HG02870 (cell line): ENCODE measurements at regions not wholly inside any gene's neighbourhood (a gene's known extent, or its start where the extent isn't known, plus 50 kb on each side); places are given as distances from the start of the nearest gene placed in this dataset.

Experiments used
- ATAC-seq: cut with Tn5 transposase; IDR thresholded peaks from one replicate; pipeline ENCODE4 v1.9.1; 2021; ENCODE audit warnings: mild to moderate bottlenecking, moderate library complexity; ENCODE audit not compliant: unreplicated experiment

- no peak for ATAC-seq
Measured at GRCh38 chr2:6640621-6641015, 225.1 kb downstream of the CMPK2 start.

GRCh38 chr2:6641956-6642355 lies 223.8 kb downstream of the CMPK2 start:
- no peak for ATAC-seq

GRCh38 chr2:6644261-6644660 lies 221.4 kb downstream of the CMPK2 start:
- no peak for ATAC-seq

DNA sequence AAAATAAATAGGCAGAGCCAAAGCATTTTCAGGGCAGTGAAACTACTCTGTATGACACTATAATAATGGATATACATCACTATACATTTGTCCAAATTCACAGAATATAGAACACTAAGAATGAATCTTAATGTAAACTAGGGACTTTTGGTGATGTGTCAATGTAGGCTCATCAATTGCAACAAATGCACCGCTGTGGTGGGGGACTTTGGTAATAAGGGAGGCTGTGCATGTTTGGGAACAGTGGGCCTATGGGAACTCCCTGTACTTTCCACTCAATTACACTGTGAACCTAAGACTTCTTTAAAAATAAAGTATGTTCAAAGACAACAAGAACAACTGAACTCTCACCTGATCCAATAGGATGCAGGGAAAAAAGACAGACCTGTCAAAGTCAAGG lies 220.7 kb downstream of the CMPK2 start:
- no peak for ATAC-seq

DNA sequence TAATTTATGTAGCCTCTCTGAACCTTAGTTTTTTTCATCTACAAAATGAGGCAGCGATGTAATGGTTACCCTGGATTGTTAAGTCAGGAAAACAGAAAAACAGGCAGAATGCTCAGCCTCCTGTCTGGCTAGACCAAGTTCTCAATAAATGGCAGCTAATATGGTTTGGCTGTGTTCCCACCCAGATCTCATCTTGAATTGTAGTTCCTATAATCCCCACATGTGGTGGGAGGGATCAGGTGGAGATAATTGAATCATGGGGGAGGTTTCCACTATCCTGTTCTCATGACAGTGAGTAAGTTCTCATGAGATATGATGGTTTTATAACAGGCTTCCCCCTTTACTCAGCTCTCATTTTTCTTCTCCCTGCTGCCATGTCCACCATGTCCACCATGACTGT lies 220.0 kb downstream of the CMPK2 start:
- no peak for ATAC-seq

- ATAC-seq: no peak
Measured at GRCh38 chr2:6647046-6647445, 218.7 kb downstream of the CMPK2 start.

DNA sequence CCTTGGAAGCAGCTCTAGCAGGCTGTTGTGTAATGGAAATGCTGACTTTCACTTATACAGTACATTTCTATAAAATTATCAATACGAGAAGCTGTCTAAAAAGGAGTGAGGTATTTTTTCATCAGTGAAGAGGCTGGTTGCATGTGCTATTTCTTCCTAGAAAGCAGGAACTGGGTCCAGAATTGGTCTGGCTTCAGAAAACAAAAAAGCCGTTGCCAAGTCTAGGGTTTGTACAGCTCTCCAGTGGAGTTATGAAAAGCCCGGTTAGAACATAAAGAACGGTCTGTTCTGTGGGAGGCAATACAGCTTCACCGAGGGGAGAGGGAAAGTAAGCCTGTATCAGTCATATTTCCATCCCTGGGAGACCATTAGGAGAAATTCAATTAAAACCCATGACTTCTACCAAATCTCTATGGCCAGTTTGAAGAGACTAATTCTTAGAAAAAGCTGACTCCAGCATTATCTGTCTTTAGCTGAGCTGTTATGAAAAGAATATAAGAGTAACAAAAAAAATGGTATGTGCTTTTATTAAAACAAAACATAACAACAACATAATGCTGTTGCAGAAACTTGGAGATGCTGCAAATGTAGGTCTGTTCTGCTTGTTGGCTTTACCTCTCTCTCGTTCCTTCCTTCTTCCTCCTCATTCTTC lies 217.0 kb downstream of the CMPK2 start:
- no peak for ATAC-seq

GRCh38 chr2:6650311-6650710 lies 215.4 kb downstream of the CMPK2 start:
- ATAC-seq: no peak

DNA sequence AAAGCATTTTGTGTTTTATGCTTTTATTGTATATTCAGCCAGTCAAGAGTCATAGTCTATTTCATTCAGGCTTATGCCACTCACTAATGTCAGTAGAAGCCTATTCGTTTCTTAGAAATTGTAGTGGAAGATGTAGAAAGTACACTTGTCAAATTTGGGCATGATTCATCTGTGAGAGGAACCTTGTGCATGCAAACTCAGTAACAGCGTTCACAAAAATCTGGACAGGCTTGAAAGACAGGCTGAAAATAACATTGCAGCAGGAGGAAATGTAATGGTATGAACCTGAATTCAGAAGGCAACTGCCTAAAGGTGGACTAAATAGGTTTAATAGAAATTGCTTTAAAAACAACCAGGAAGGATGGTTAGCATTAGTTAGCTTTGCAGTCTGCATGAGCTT lies 213.5 kb downstream of the CMPK2 start:
- ATAC-seq: no peak

GRCh38 chr2:6653281-6653750 lies 212.4 kb downstream of the CMPK2 start:
- no peak for ATAC-seq

GRCh38 chr2:6654279-6654678 lies 211.4 kb downstream of the CMPK2 start:
- no peak for ATAC-seq

DNA sequence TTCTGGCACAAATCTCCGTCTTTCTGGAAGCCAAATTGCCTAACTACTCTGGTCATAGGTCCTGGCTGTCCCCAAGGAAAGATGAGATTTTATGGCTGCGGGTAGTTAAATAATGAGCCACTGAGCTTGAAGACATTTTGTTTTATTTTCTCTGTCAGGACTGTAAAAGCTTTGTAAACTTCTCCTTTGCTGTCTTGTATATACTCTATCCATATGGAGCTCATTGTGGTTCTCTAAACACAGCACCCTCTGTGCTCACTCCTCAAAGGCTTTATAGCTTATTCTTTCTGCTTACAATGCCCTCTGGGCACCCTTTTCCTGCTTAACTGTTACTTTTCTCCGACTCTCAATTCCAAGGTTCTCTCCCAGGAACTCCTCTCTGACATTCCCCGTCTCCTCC lies 209.1 kb downstream of the CMPK2 start:
- ATAC-seq: no peak

GRCh38 chr2:6657136-6657535 lies 208.6 kb downstream of the CMPK2 start:
- ATAC-seq: no peak

DNA sequence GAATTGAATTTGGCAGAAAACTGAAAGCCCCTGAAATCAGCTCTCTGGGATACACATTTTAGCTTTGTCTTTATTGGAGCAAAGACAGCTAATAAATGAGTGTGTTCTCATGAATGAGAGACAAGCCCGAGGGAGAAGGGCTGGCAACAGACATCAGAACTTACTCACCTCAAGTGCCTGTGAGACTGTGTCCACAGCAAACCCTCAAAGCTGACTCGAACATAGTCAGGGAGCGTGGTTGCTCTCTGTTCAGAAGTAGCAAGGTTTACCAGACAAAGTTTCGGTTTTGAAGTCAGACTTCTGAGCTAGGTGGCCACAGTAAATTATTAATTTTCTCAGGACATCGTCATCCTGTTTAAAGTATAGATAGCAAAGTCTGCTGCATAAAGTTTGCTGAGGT lies 207.9 kb downstream of the CMPK2 start:
- no peak for ATAC-seq

DNA sequence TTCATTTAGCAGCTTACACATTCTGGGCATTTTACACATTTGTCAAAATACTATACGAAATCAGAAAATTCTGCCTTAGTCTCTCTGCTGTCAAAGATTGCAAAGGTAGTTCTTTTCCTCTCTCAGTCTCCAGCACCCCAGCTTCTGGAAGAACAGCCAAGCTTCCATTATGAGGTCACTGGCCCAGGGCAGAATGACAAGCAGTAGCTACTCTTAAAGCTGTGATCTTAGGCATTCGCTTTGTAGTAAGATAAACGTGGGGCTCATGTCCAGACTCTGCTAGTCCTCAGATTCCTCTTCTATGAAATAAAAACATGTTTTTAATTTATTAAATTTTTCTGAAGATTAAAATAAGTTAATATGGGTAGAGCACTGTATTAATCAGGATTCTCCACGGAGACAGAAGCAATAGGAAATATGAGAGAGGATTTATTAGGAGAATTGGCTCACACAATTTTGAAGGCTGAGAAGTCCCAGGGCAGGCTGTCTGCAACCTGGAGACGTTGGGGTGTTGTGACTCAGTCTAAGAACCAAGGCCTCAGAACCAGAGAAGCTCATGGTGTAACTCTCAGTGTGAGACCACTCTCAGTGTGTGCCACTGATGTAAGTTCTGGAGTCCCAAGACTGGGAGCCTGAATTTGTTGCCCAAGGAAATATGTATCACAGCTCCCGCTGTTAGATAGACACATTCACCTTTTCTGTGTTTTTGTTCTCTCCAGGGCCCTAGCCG lies 201.2 kb downstream of the CMPK2 start:
- ATAC-seq: no peak

GRCh38 chr2:6665093-6666045 lies 200.3 kb downstream of the CMPK2 start:
- ATAC-seq: no peak

DNA sequence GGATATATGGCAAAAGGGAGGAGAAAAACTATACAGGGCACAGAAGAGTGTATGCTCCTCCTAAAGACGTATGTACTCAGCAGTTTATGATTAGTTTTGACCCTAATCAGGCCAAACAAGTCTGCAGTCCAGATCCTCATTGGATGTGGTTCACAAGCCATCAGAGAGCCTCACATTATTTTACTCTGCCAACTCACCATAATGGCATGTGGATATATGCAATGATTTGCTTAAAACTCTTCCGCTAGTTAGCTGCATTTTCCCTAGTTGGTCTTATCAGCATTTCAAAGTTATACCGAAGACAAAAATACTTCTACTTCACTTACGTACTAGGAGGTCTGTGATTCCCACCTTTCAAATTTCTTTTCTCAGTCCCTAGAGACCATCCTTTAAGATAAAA lies 198.4 kb downstream of the CMPK2 start:
- no peak for ATAC-seq

GRCh38 chr2:6671913-6672312 lies 193.8 kb downstream of the CMPK2 start:
- no peak for ATAC-seq

- ATAC-seq: no peak
Measured at GRCh38 chr2:6674381-6674780, 191.3 kb downstream of the CMPK2 start.

DNA sequence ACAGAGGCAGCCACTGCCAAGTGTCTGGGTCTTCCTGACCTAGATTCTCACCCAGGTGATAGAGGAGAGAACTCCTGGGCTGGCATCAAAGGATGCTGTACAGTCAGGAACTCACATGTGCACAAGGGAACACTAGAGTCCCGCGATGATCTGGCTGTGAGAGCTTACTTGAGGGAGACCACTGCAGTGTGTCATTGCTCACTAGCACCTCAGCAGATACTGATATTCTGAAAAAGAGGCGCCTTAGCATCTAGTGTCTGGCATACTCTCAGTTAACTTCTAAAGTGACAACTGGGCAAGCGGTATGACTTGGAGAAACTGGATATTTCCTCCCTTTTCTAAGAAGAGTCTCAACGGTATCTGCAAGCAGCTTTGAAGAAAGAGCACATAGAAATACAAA lies 189.9 kb downstream of the CMPK2 start:
- ATAC-seq: no peak

DNA sequence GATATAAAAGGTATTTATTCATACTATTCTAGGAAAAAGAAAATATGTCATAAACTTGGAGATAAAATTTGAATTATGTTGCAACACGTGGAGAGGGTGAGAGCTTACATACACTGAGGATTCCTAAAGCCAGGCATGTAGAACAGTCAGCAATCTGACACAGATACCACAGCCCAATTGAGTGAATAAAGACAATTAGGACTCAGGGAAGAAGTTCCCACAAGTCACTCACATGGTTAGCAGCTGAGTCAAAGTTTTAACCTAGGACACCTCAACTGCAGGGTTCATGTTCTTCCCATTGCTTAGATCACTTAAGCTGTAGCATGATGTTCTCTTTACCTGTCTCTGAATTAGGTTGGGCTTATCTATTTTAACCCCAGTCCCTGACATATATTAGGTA lies 189.5 kb downstream of the CMPK2 start:
- ATAC-seq: no peak

- ATAC-seq: no peak
Measured at GRCh38 chr2:6676776-6677175, 188.9 kb downstream of the CMPK2 start.
